GM08714 (cell line): ENCODE measurements at regions not wholly inside any gene's neighbourhood (a gene's known extent, or its start where the extent isn't known, plus 50 kb on each side); places are given as distances from the start of the nearest gene placed in this dataset.
"Not testable (repeated sequence)": the region's sequence is repeated elsewhere in the genome, so short reads cannot be mapped to it uniquely, and the experiment has no call there.

ENCODE experiments used
- H3K4me3 ChIP-seq: fragments of 200-500 bp; sonication (Bioruptor generic); 2 replicates; pipeline ENCODE4 v1.5.1; 2014; ENCODE audit warnings: mild to moderate bottlenecking, low read length, inconsistent platforms
- ZNF274 ChIP-seq: IDR thresholded peaks from 2 replicates; pipeline ENCODE4 v1.6.1; 2012; ENCODE audit warnings: mild to moderate bottlenecking, low read depth, low read length

- no peak for TF ChIP-seq ZNF274
- no peak overlapping the region for H3K4me3 ChIP-seq
These were observed 205.8 kb upstream of the SLC38A2 start for GRCh38 chr12:46578190-46578982.

- TF ChIP-seq ZNF274, result no peak
- no peak overlapping the region for H3K4me3 ChIP-seq
These were observed 204.6 kb upstream of the SLC38A2 start for GRCh38 chr12:46577063-46577776.

GRCh38 chr12:46574847-46575246, 202.3 kb upstream of the SLC38A2 start:
- no peak overlapping the region for H3K4me3 ChIP-seq
- no peak for TF ChIP-seq ZNF274

- H3K4me3 ChIP-seq, result no peak overlapping the region
- TF ChIP-seq ZNF274, result no peak
These were observed 200.7 kb upstream of the SLC38A2 start for GRCh38 chr12:46573347-46573658.

GRCh38 chr12:46572644-46573346, 200.2 kb upstream of the SLC38A2 start:
- H3K4me3 ChIP-seq, result no peak overlapping the region
- no peak for TF ChIP-seq ZNF274

- H3K4me3 ChIP-seq, result no peak overlapping the region
- TF ChIP-seq ZNF274, result no peak
These were observed 199.0 kb upstream of the SLC38A2 start for GRCh38 chr12:46571608-46572007.

GRCh38 chr12:46569826-46570439, 197.4 kb upstream of the SLC38A2 start:
- H3K4me3 ChIP-seq, result no peak overlapping the region
- no peak for TF ChIP-seq ZNF274

- no peak overlapping the region for H3K4me3 ChIP-seq
- TF ChIP-seq ZNF274, result no peak
These were observed 195.1 kb upstream of the SLC38A2 start for GRCh38 chr12:46567667-46568066.

- no peak for TF ChIP-seq ZNF274
- no peak overlapping the region for H3K4me3 ChIP-seq
These were observed 190.2 kb upstream of the SLC38A2 start for GRCh38 chr12:46562625-46563225.

- H3K4me3 ChIP-seq, result not testable (repeated sequence)
These were observed 189.4 kb upstream of the SLC38A2 start for GRCh38 chr12:46561769-46562624.

- H3K4me3 ChIP-seq, result no peak overlapping the region
- no peak for TF ChIP-seq ZNF274
These were observed 188.3 kb upstream of the SLC38A2 start for GRCh38 chr12:46560874-46561273.

GRCh38 chr12:46560089-46560488, 187.5 kb upstream of the SLC38A2 start:
- no peak overlapping the region for H3K4me3 ChIP-seq
- no peak for TF ChIP-seq ZNF274

- H3K4me3 ChIP-seq, result no peak overlapping the region
- no peak for TF ChIP-seq ZNF274
These were observed 186.7 kb upstream of the SLC38A2 start for GRCh38 chr12:46559311-46559710.
